ENCODE measurements at regions not wholly inside any gene's neighbourhood (a gene's known extent, or its start where the extent isn't known, plus 50 kb on each side); places are given as distances from the start of the nearest gene placed in this dataset.

GRCh38 chrX:139121616-139122286 is 408.8 kb upstream of the F9 start:
- no peak for DNase-seq (ENCODE audit: low spot score)

- no peak for DNase-seq (ENCODE audit: low spot score)
These were observed 409.2 kb upstream of the FGF13 start for GRCh38 chrX:139120760-139121159.

- DNase-seq (ENCODE audit: low spot score): no peak
These were observed 402.2 kb upstream of the FGF13 start for GRCh38 chrX:139113708-139114107.

GRCh38 chrX:139112432-139112831 is 400.9 kb upstream of the FGF13 start:
- no peak for DNase-seq (ENCODE audit: low spot score)

- DNase-seq (ENCODE audit: low spot score): no peak
These were observed 394.6 kb upstream of the FGF13 start for GRCh38 chrX:139106069-139106468.

- no peak for DNase-seq (ENCODE audit: low spot score)
These were observed 383.4 kb upstream of the FGF13 start for GRCh38 chrX:139094671-139095592.

- DNase-seq (ENCODE audit: low spot score): no peak
These were observed 381.7 kb upstream of the FGF13 start for GRCh38 chrX:139093201-139093600.

- no peak for DNase-seq (ENCODE audit: low spot score)
These were observed 380.4 kb upstream of the FGF13 start for GRCh38 chrX:139091878-139092277.

GRCh38 chrX:139091066-139091465 is 379.5 kb upstream of the FGF13 start:
- no peak for DNase-seq (ENCODE audit: low spot score)

- no peak for DNase-seq (ENCODE audit: low spot score)
These were observed 374.7 kb upstream of the FGF13 start for GRCh38 chrX:139086246-139086645.

GRCh38 chrX:139085404-139085803 is 373.9 kb upstream of the FGF13 start:
- no peak for DNase-seq (ENCODE audit: low spot score)

DNA sequence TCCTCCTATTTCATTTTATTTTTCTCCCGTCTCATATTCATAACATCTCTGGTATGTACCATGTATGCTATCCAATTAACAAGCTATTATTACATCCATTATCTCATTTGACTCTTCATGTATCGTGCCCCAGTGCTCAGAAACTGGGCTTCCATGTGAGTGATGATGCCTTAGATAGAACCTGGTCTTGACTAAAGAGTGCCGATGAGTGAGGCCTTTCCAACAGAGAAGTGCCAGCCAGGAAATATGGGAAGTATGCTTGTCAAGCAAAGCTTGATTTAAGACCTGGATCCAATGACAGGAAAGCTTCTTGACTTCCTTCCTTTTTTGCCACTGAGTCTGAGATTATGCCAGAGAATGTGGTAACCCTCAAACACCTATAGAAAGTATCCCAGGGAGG is 371.7 kb upstream of the FGF13 start:
- no peak for DNase-seq (ENCODE audit: low spot score)

DNA sequence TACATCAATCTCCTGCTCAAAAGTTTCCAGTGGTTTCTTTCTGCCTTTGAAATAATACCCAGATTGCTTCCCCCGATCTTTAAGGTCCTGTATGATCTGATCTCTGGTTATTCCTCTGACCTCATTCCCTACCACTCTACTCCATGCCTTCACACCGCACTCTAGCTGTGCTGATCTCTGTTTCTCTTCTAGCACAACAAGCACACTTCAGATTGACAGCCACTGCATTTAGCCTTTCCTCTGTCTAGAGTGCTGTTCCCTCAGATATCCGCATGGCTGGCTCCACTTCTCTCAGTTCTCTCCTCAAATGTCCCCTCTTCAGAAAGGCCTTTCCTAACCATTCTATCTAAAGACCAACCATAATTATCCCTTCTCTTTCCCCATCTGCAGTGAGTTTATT is 370.4 kb upstream of the FGF13 start:
- DNase-seq (ENCODE audit: low spot score): no peak

GRCh38 chrX:139079789-139080188 is 368.3 kb upstream of the FGF13 start:
- no peak for DNase-seq (ENCODE audit: low spot score)

GRCh38 chrX:139078761-139079280 is 367.3 kb upstream of the FGF13 start:
- DNase-seq (ENCODE audit: low spot score): no peak

GRCh38 chrX:139078342-139078741 is 366.8 kb upstream of the FGF13 start:
- DNase-seq (ENCODE audit: low spot score): no peak

DNA sequence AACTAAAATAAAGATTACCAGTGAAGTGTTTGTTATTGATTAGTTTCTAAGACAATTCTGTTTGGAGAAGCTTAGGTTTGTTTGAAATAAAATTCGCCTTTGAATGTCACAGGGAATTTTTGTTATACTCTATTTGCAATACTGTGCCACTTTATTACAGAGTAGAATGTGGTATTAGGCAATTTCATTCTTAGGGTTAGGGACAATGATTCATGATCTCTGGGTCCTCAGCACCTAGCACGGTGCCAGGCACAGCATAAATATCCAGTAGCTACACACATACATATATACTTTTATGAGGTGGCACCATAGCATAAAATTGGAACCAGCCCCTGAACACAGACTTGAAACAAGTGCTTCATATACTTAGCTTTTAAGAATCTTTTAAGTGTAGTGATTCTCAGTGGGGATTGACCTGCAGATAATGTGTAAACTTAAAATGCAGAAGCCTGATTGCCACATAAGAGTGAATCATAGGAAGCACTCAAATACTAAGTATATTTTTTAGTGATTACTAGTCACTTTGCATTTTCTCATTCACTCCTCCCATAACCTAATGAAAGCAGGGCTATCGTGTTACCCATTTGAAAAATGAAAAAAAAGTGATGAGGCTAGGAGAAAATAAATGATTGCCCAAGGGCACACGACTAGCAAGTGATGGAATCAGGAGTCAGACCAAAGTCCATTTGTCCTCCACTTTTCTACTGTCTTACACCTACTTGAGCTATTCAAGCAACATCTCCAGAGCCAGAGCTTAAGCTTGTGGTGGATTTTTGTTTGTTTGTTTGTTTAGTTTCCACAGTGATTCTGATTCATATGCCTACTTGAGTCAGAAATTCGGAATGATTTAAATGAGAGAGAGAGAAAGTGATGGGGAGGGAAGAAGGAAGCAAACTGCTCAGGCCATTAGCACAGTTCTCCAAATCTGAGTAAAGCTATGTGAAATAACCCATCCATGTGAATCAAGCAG is 366.0 kb upstream of the FGF13 start:
- no peak for DNase-seq (ENCODE audit: low spot score)

DNA sequence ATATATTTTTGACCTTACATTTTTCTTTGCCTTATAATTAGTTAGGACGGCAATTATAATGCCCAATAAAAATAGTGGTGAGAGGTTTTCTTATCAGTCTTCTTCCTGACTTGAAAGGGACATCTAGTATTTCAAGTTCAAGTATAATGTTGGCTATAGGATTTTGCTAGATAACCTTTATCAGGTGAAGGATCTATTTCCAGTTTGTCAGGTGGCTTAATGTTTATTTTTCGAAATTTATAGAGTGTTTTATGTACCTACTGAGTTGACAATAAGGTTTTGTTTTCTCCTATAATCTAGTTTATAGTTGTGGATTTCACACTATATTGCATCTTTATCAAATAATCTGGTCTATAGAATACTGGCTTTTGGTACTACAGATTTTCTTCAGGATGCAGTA is 351.8 kb upstream of the FGF13 start:
- DNase-seq (ENCODE audit: low spot score): no peak

GRCh38 chrX:139058831-139059495 is 347.4 kb upstream of the FGF13 start:
- peak; percentile 2 for DNase-seq (ENCODE audit: low spot score)

GRCh38 chrX:139052461-139052860 is 340.9 kb upstream of the FGF13 start:
- no peak for DNase-seq (ENCODE audit: low spot score)

DNA sequence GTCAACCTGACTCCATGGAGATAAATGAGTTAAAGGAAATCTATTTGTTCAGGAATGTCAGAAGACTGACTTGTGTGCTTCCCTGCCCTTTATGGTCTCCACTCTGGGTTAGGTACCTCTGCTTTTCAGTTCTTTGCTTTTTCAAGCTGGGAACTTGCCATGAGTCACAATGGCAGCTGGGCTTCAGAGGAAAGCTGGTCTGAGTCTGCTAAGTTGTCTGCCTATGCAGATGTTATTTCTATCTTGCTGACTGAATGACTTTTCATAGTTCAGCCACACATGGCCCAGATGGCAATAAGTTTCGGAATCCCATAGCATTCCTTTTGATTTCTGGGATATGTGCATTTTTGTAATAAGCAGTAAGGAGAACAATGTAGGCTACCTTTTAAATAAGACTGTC is 337.9 kb upstream of the FGF13 start:
- DNase-seq (ENCODE audit: low spot score): no peak
